ENCODE measurements at regions not wholly inside any gene's neighbourhood (a gene's known extent, or its start where the extent isn't known, plus 50 kb on each side); places are given as distances from the start of the nearest gene placed in this dataset.

GRCh38 chr7:81245353-81245752 lies 326.5 kb upstream of the SEMA3C start:
- TF ChIP-seq EZH2 (IDR thresholded peaks at IDR 0.05; ENCODE audit: borderline replicate concordance, low read depth, low read length, severe bottlenecking) (no peak), POLR2A (IDR thresholded peaks at IDR 0.05; ENCODE audit: low read depth, low read length) (no peak)
